NB4 (cell line): ENCODE measurements at regions not wholly inside any gene's neighbourhood (a gene's known extent, or its start where the extent isn't known, plus 50 kb on each side); places are given as distances from the start of the nearest gene placed in this dataset.

Experiments used
- CTCF ChIP-seq: IDR thresholded peaks from one replicate; pipeline ENCODE4 v1.5.1; 2012; ENCODE audit warnings: low read depth, low read length
- MYC ChIP-seq: IDR thresholded peaks from 2 replicates; pipeline ENCODE4 v1.6.1; 2011; ENCODE audit warnings: low read depth, low read length
- POLR2A ChIP-seq: IDR thresholded peaks from 2 replicates; pipeline ENCODE4 v1.6.1; 2011; ENCODE audit warnings: mild to moderate bottlenecking; ENCODE audit not compliant: insufficient read length; ENCODE audit errors: extremely low read depth

DNA sequence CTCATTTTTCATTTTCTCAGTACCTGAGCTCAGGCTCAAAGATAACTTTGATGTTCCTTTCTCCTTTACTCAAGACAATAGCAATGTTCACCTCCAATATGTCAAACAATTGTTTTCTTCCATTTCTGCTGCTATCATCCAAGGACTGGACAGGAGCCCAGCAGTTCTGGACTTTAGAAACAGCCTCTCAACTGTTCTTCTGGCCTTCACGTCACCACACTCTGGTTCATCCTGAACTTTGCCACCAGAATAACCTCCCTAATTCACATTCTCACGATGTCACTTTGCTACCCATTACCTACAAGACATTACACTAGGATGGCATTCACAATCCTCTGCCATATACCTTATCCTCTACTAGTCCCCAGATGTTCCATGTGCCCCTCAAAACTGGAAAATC lies 60.6 kb upstream of the PLEKHG1 start:
- TF ChIP-seq CTCF (no peak), POLR2A (no peak), MYC (no peak)
